ENCODE measurements at regions not wholly inside any gene's neighbourhood (a gene's known extent, or its start where the extent isn't known, plus 50 kb on each side); places are given as distances from the start of the nearest gene placed in this dataset.

- no peak overlapping the region for H3K4me3 Mint-ChIP-seq (ENCODE audit: unreplicated experiment)
- H3K36me3 Mint-ChIP-seq (ENCODE audit: unreplicated experiment), result no peaks in the 10 kb centered on the region
- H3K9me3 Mint-ChIP-seq (ENCODE audit: unreplicated experiment), result no peaks in the 10 kb centered on the region
- H3K27me3 Mint-ChIP-seq (ENCODE audit: unreplicated experiment), result no peaks in the 10 kb centered on the region
- no peak for TF ChIP-seq CTCF (IDR thresholded peaks at IDR 0.05; ENCODE audit: partially characterized antibody, unreplicated experiment)
- DNase-seq, result no peak
- H3K27ac Mint-ChIP-seq (ENCODE audit: unreplicated experiment), result no peak overlapping the region
- no peaks in the 10 kb centered on the region for H3K4me1 Mint-ChIP-seq (ENCODE audit: low read depth, unreplicated experiment)
Measured at GRCh38 chr21:28142697-28143096, 850.0 kb downstream of the LTN1 start.

- DNase-seq, result no peak
- no peaks in the 10 kb centered on the region for H3K9me3 Mint-ChIP-seq (ENCODE audit: unreplicated experiment)
- H3K4me3 Mint-ChIP-seq (ENCODE audit: unreplicated experiment), result no peak overlapping the region
- H3K27me3 Mint-ChIP-seq (ENCODE audit: unreplicated experiment), result no peaks in the 10 kb centered on the region
- no peaks in the 10 kb centered on the region for H3K36me3 Mint-ChIP-seq (ENCODE audit: unreplicated experiment)
- no peak for TF ChIP-seq CTCF (IDR thresholded peaks at IDR 0.05; ENCODE audit: partially characterized antibody, unreplicated experiment)
- no peaks in the 10 kb centered on the region for H3K4me1 Mint-ChIP-seq (ENCODE audit: low read depth, unreplicated experiment)
- no peak overlapping the region for H3K27ac Mint-ChIP-seq (ENCODE audit: unreplicated experiment)
Measured at GRCh38 chr21:28138272-28138671, 854.4 kb downstream of the LTN1 start.

- DNase-seq, result no peak
- H3K27ac Mint-ChIP-seq (ENCODE audit: unreplicated experiment), result no peak overlapping the region
Measured at GRCh38 chr21:28136656-28137255, 855.9 kb downstream of the LTN1 start.

GRCh38 chr21:28135646-28136045 lies 857.0 kb downstream of the LTN1 start:
- DNase-seq, result no peak
- no peak overlapping the region for H3K4me3 Mint-ChIP-seq (ENCODE audit: unreplicated experiment)
- H3K9me3 Mint-ChIP-seq (ENCODE audit: unreplicated experiment), result peaks cover 6% of the 10 kb centered on the region
- H3K27ac Mint-ChIP-seq (ENCODE audit: unreplicated experiment), result no peak overlapping the region
- no peaks in the 10 kb centered on the region for H3K4me1 Mint-ChIP-seq (ENCODE audit: low read depth, unreplicated experiment)
- no peaks in the 10 kb centered on the region for H3K36me3 Mint-ChIP-seq (ENCODE audit: unreplicated experiment)
- no peak for TF ChIP-seq CTCF (IDR thresholded peaks at IDR 0.05; ENCODE audit: partially characterized antibody, unreplicated experiment)
- H3K27me3 Mint-ChIP-seq (ENCODE audit: unreplicated experiment), result no peaks in the 10 kb centered on the region

More at GRCh38 chr21:28136656-28137255, 855.9 kb downstream of the LTN1 start:
- no peaks in the 10 kb centered on the region for H3K27me3 Mint-ChIP-seq (ENCODE audit: unreplicated experiment)
- H3K9me3 Mint-ChIP-seq (ENCODE audit: unreplicated experiment), result peaks cover 2% of the 10 kb centered on the region
- H3K4me3 Mint-ChIP-seq (ENCODE audit: unreplicated experiment), result no peak overlapping the region
- no peak for TF ChIP-seq CTCF (IDR thresholded peaks at IDR 0.05; ENCODE audit: partially characterized antibody, unreplicated experiment)
- no peaks in the 10 kb centered on the region for H3K4me1 Mint-ChIP-seq (ENCODE audit: low read depth, unreplicated experiment)
- no peaks in the 10 kb centered on the region for H3K36me3 Mint-ChIP-seq (ENCODE audit: unreplicated experiment)

GRCh38 chr21:28133116-28133515 lies 859.6 kb downstream of the LTN1 start:
- Mint-ChIP-seq H3K36me3 (ENCODE audit: unreplicated experiment) (no peaks in the 10 kb centered on the region), H3K27me3 (ENCODE audit: unreplicated experiment) (no peaks in the 10 kb centered on the region), H3K4me3 (ENCODE audit: unreplicated experiment) (no peak overlapping the region), H3K4me1 (ENCODE audit: low read depth, unreplicated experiment) (no peaks in the 10 kb centered on the region), H3K9me3 (ENCODE audit: unreplicated experiment) (peaks cover 6% of the 10 kb centered on the region), H3K27ac (ENCODE audit: unreplicated experiment) (no peak overlapping the region)
- TF ChIP-seq CTCF (IDR thresholded peaks at IDR 0.05; ENCODE audit: partially characterized antibody, unreplicated experiment), result no peak
- DNase-seq, result no peak
